AG09319 (cell line): ENCODE measurements at regions not wholly inside any gene's neighbourhood (a gene's known extent, or its start where the extent isn't known, plus 50 kb on each side); places are given as distances from the start of the nearest gene placed in this dataset.

Source experiments
- DNase-seq: peaks from one replicate; pipeline ENCODE4 v3.0.0-alpha.2; 2010; ENCODE audit warnings: low read depth; ENCODE audit errors: extremely low read depth
- TF ChIP-seq, protein P1 (sequence below): IDR thresholded peaks from 2 replicates; pipeline ENCODE4 v1.5.1; 2011; ENCODE audit warnings: low read depth, mild to moderate bottlenecking, inconsistent platforms, low read length, moderate library complexity

DNA sequence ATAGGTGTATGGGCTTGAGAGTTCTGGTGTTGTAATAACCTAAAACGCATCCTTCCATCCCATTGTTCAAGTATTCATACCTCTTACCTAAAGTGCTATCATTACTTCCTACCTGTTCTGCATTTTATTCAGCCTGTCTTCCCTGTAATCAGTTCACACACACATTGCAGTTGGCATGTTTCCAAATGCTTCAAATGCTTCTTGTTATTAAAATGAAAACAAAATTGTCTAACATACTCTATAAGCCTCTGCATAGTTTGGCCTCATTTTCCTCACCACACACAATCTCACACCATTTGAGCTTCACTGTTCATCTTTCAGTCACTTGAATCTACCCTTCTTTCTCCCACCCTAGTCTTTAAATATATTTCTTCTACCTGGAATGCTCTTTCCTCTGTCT, 1178.2 kb upstream of the NRXN1 start:
- TF ChIP-seq, protein P1, sequence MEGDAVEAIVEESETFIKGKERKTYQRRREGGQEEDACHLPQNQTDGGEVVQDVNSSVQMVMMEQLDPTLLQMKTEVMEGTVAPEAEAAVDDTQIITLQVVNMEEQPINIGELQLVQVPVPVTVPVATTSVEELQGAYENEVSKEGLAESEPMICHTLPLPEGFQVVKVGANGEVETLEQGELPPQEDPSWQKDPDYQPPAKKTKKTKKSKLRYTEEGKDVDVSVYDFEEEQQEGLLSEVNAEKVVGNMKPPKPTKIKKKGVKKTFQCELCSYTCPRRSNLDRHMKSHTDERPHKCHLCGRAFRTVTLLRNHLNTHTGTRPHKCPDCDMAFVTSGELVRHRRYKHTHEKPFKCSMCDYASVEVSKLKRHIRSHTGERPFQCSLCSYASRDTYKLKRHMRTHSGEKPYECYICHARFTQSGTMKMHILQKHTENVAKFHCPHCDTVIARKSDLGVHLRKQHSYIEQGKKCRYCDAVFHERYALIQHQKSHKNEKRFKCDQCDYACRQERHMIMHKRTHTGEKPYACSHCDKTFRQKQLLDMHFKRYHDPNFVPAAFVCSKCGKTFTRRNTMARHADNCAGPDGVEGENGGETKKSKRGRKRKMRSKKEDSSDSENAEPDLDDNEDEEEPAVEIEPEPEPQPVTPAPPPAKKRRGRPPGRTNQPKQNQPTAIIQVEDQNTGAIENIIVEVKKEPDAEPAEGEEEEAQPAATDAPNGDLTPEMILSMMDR: no peak
- DNase-seq: no peak

DNA sequence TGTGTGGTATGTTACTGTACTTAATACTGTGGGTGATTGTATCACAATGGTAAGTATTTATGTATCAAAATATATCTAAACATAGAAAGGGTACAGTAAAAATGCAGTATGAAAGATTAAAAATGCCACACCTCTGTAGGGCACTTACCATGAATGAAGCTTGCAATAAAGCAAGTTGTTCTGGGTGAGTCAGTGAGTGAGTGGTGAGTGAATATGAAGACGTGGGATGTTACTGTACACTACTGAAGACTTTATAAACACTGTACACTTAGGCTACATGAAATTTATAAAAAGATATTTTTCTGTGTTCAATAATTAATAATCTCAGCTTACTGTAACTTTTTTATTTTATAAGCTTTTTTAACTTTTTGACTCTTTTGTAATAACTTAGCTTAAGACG, 1162.4 kb upstream of the NRXN1 start:
- TF ChIP-seq, protein P1: no peak
- DNase-seq: no peak

DNA sequence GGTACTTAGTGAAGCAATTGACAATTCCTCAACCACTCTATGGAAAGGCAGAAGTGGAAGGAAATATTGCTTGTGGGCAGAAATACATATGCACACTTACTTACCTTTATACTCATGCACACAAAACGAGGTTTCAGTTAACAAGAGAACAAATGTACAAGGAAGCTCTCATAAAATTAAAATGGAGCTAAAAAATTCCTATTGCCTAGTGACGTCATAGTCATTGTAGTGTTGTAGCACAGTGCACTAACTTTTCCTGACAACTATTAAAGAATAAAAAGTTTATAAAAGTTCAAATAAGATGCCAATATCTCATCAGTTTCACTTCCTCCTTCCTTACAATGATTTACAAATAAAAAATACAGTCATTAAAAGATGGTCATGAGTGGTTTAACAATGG, 1161.9 kb upstream of the NRXN1 start:
- TF ChIP-seq, protein P1: no peak
- no peak for DNase-seq

DNA sequence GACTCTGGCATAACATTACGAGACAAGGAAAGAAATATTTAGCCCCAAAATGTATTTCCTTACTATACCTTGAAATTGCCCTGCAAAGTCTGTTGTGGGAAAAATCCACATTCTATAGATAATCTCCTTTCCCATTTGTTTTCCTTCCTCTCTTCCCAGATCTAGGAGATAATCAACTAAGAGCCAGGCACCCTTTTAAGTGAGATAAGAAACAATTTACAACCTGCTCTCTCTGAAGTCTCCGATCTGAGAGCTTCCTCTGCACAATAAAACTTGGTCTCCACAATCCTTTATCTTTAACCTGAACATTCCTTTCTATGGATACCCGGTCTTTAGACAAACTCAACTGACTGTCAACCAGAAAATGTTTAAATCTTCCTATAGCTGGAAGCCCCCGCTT, 1160.7 kb upstream of the NRXN1 start:
- TF ChIP-seq, protein P1: no peak
- no peak for DNase-seq

DNA sequence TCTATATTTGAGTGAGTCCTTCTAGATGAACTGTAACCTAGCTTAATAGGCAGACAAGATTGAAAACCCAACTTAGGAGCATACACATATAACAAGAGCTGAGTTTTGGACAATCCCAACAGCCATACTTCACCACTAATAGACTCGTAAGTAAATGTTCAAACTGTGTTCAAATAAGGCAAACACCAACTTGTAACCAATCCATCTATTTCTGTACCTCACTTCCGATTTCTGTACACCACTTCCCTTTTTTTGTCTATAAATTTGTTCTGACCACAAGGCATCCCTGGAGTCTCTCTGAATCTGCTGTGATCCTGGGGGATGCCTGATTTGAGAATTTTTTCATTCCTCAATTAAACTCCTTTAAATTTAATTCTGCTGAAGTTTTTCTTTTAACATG, 1149.1 kb upstream of the NRXN1 start:
- no peak for DNase-seq
- TF ChIP-seq, protein P1: no peak

DNA sequence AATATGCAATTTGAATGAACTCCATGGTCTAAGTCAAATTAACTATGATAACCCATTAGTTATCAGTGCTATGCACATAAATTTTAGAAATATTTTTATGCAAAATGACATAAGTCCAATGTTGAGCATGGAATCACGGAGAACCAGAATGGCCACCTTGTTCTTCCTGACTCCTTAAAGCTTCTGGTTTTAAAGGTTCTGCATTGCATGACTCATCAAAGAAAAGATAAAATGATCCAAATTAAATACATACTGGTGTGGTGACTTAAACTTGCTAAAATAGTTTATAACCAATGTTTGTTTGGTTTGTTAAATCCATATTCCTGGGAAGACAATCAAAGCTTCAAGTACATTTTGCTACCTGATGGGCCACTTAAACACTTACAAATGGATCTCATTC, 1146.9 kb upstream of the NRXN1 start:
- TF ChIP-seq, protein P1: no peak
- no peak for DNase-seq

DNA sequence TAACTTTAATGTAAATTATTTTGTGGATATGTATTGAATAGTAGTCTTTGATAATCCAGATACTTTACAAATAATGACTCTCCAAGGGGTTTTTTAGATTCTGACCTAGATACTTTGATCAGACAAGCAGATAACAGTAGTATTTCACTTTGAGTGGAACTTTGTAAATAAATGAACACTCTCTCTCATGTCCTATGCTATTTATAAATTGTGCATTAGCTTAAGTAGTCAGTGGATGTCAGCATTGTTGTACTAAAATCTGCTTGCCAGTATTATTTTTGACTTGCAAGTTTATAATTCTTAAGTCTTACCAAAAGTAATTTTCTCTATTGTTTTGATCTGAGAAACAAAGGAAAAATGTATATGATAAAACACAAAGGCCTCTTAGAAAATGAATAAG, 1113.1 kb upstream of the NRXN1 start:
- no peak for DNase-seq
- TF ChIP-seq, protein P1: no peak

DNA sequence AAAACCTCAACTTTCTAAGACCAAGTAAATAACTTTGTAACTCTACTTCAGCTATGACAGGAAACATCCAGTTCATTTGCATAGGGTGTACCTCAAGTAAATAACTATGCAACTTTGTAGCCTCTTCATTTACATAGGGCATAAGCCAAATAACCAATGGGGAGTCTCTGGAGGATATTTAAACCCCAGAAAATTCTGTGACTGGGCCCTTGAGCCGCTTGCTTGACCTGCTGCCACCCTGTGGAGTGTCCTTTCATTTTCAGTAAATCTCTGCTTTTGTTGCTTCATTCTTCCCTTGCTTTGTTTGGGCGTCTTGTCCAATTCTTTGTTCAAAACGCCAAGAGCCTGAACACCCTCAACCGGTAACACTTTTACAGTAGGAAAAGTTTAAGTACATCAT, 1112.7 kb upstream of the NRXN1 start:
- no peak for DNase-seq
- TF ChIP-seq, protein P1: no peak
